Breast epithelium (tissue), 4 donors: ENCODE measurements at regions not wholly inside any gene's neighbourhood (a gene's known extent, or its start where the extent isn't known, plus 50 kb on each side); places are given as distances from the start of the nearest gene placed in this dataset.
"Not testable (repeated sequence)": the region's sequence is repeated elsewhere in the genome, so short reads cannot be mapped to it uniquely, and the experiment has no call there.

Source experiments
- DNase-seq, 2 donors: peaks; one replicate each; pipeline ENCODE4 v3.0.0-alpha.2; 2019; ENCODE audit warnings: low spot score in 2 of 2
- H3K27ac ChIP-seq, 2 donors: fragments of 200-600 bp; sonication (generic) in 1 of 2; one replicate each; pipeline ENCODE4 v1.5.1; 2016 to 2019; ENCODE audit warnings: mild to moderate bottlenecking in 1 of 2
- H3K27me3 ChIP-seq, 2 donors: fragments of 200-600 bp; sonication (generic) in 1 of 2; one replicate each; pipeline versions ENCODE4 v1.5.1 to v1.6.0; 2017 to 2019; ENCODE audit warnings: control low read depth in 1 of 2, mild to moderate bottlenecking in 1 of 2
- H3K36me3 ChIP-seq: fragments of 200-600 bp; one replicate; pipeline ENCODE4 v1.5.1; 2019
- H3K4me1 ChIP-seq, 2 donors: fragments of 200-600 bp; sonication (generic); one replicate each; pipeline ENCODE4 v1.5.1; 2016 to 2019; ENCODE audit warnings: control low read depth in 1 of 2
- H3K4me3 ChIP-seq, 3 donors: fragments of 200-600 bp; sonication (generic); 1 replicate in 2 of 3; 2 replicates in 1 of 3; pipeline ENCODE4 v1.5.1; 2016 to 2019; ENCODE audit warnings: mild to moderate bottlenecking in 3 of 3, moderate library complexity in 2 of 3
- H3K9me3 ChIP-seq, 2 donors: fragments of 200-600 bp; sonication (generic) in 1 of 2; one replicate each; pipeline ENCODE4 v1.5.1; 2016 to 2019; ENCODE audit warnings: control low read depth in 1 of 2
- CTCF ChIP-seq, 3 donors: fragments of 450-650 bp; IDR thresholded peaks; one replicate each; pipeline ENCODE4 v1.5.1; 2016 to 2017; ENCODE audit warnings: antibody characterized with exemption in 3 of 3, mild to moderate bottlenecking in 3 of 3, moderate library complexity in 3 of 3
- POLR2A ChIP-seq: fragments of 450-650 bp; IDR thresholded peaks from one replicate; pipeline ENCODE4 v1.6.1; 2016; ENCODE audit warnings: antibody characterized with exemption, mild to moderate bottlenecking, moderate library complexity
- POLR2AphosphoS5 ChIP-seq, 3 donors: sonication (generic); formaldehyde crosslinking; IDR thresholded peaks; one replicate each; pipeline ENCODE4 v1.6.1; 2017; ENCODE audit warnings: antibody characterized with exemption in 3 of 3
- intact Hi-C: fragments of 100-400 bp; cut with DNase I; formaldehyde crosslinking; loops from one replicate; pipeline ENCODE4 v1.15.1; 2023; ENCODE audit warnings: low total_unique reads

- H3K9me3 ChIP-seq, DNase-seq, H3K36me3 ChIP-seq, H3K27me3 ChIP-seq, intact Hi-C loops, H3K4me1 ChIP-seq, H3K4me3 ChIP-seq, H3K27ac ChIP-seq: not testable (repeated sequence)
Measured at GRCh38 chr4:73671348-73671747, 51.1 kb upstream of the RASSF6 start.

- no peaks in the 10 kb centered on the region for H3K4me1 ChIP-seq
- intact Hi-C loops = no loop called here
- H3K27me3 ChIP-seq = no peaks in the 10 kb centered on the region
- no peak for DNase-seq
- H3K4me3 ChIP-seq = no peak overlapping the region
- no peak for TF ChIP-seq POLR2AphosphoS5 (IDR thresholded peaks at IDR 0.05)
- no peak for TF ChIP-seq CTCF (IDR thresholded peaks at IDR 0.05)
- TF ChIP-seq POLR2A = no peak
- no peaks in the 10 kb centered on the region for H3K9me3 ChIP-seq
- H3K27ac ChIP-seq = peak overlapping the region in 1 of 2 donors; percentile 21
- no peaks in the 10 kb centered on the region for H3K36me3 ChIP-seq
Measured at GRCh38 chr4:73673286-73673685, 53.0 kb upstream of the RASSF6 start.

- DNase-seq = no peak
- Histone ChIP-seq H3K27ac (no peak overlapping the region), H3K4me3 (no peak overlapping the region), H3K27me3 (no peaks in the 10 kb centered on the region), H3K4me1 (no peaks in the 10 kb centered on the region), H3K36me3 (no peaks in the 10 kb centered on the region), H3K9me3 (no peaks in the 10 kb centered on the region)
- intact Hi-C loops = no loop called here
- TF ChIP-seq POLR2AphosphoS5 (IDR thresholded peaks at IDR 0.05) (no peak), CTCF (IDR thresholded peaks at IDR 0.05) (no peak)
Measured at GRCh38 chr4:73674451-73674919, 54.2 kb upstream of the RASSF6 start.

GRCh38 chr4:73675623-73676022 is 55.4 kb upstream of the RASSF6 start:
- no peak overlapping the region for H3K4me3 ChIP-seq
- H3K27ac ChIP-seq = no peak overlapping the region
- H3K36me3 ChIP-seq = no peaks in the 10 kb centered on the region
- no peaks in the 10 kb centered on the region for H3K9me3 ChIP-seq
- no peaks in the 10 kb centered on the region for H3K4me1 ChIP-seq
- no peak for DNase-seq
- TF ChIP-seq CTCF (IDR thresholded peaks at IDR 0.05) (no peak), POLR2AphosphoS5 (IDR thresholded peaks at IDR 0.05) (no peak), POLR2A (no peak)
- H3K27me3 ChIP-seq = no peaks in the 10 kb centered on the region
- intact Hi-C loops = loop anchor here (5.0 kb wide), 1 partner anchor 882 kb away; no protein-coding TSS in a partner anchor

- no peak for DNase-seq
- TF ChIP-seq POLR2AphosphoS5 (IDR thresholded peaks at IDR 0.05) (no peak), POLR2A (no peak), CTCF (IDR thresholded peaks at IDR 0.05) (no peak)
- intact Hi-C loops = loop anchor here (5.0 kb wide), 1 partner anchor 881 kb away; no protein-coding TSS in a partner anchor
- no peak overlapping the region for H3K4me3 ChIP-seq
- H3K4me1 ChIP-seq = no peaks in the 10 kb centered on the region
- H3K27ac ChIP-seq = no peak overlapping the region
- H3K27me3 ChIP-seq = no peaks in the 10 kb centered on the region
- H3K9me3 ChIP-seq = no peaks in the 10 kb centered on the region
- no peaks in the 10 kb centered on the region for H3K36me3 ChIP-seq
Measured at GRCh38 chr4:73676136-73676535, 55.9 kb upstream of the RASSF6 start.

GRCh38 chr4:73676861-73677323 is 56.7 kb upstream of the RASSF6 start:
- Histone ChIP-seq H3K27ac (peak overlapping the region in 1 of 2 donors; percentile 7), H3K4me1 (no peaks in the 10 kb centered on the region), H3K27me3 (no peaks in the 10 kb centered on the region), H3K4me3 (no peak overlapping the region), H3K9me3 (no peaks in the 10 kb centered on the region), H3K36me3 (no peaks in the 10 kb centered on the region)
- no peak for DNase-seq
- intact Hi-C loops = loop anchor here (5.0 kb wide), 1 partner anchor 880 kb away; no protein-coding TSS in a partner anchor
- no peak for TF ChIP-seq POLR2AphosphoS5 (IDR thresholded peaks at IDR 0.05)
- no peak for TF ChIP-seq POLR2A
- TF ChIP-seq CTCF (IDR thresholded peaks at IDR 0.05) = no peak
